ENCODE measurements at regions not wholly inside any gene's neighbourhood (a gene's known extent, or its start where the extent isn't known, plus 50 kb on each side); places are given as distances from the start of the nearest gene placed in this dataset.

GRCh38 chr2:23268467-23269263, 116.3 kb upstream of the KLHL29 start:
- Histone ChIP-seq H3K27me3 (ENCODE audit: insufficient read depth, low read length, poor library complexity) (peaks cover 3% of the 10 kb centered on the region), H3K4me3 (ENCODE audit: low read depth in 1 of 2, low read length in 2 of 2) (no peak overlapping the region), H3K27ac (ENCODE audit: low read length) (no peak overlapping the region), H3K36me3 (ENCODE audit: insufficient read depth, low read length) (no peaks in the 10 kb centered on the region), H3K4me1 (ENCODE audit: insufficient read depth, low read length) (no peaks in the 10 kb centered on the region), H3K9ac (ENCODE audit: low read depth, low read length) (no peak overlapping the region), H3K9me3 (ENCODE audit: insufficient read depth, low read length, severe bottlenecking) (no peaks in the 10 kb centered on the region), H2AFZ (ENCODE audit: low read depth, low read length) (no peak overlapping the region), H4K20me1 (ENCODE audit: insufficient read depth, low read length) (no peaks in the 10 kb centered on the region), H3K4me2 (ENCODE audit: insufficient read depth, low read length) (no peak overlapping the region), H3K79me2 (ENCODE audit: insufficient read depth, low read length) (no peaks in the 10 kb centered on the region)
- TF ChIP-seq EZH2 (IDR thresholded peaks at IDR 0.05; ENCODE audit: borderline replicate concordance, low read depth, low read length, severe bottlenecking) = no peak
- TF ChIP-seq CTCF (IDR thresholded peaks at IDR 0.05; ENCODE audit: borderline replicate concordance, extremely low read depth, low read length, poor library complexity, severe bottlenecking) = no peak
- no peak for ATAC-seq (ENCODE audit: insufficient read depth, low read depth)
- DNase-seq = no peak

DNA sequence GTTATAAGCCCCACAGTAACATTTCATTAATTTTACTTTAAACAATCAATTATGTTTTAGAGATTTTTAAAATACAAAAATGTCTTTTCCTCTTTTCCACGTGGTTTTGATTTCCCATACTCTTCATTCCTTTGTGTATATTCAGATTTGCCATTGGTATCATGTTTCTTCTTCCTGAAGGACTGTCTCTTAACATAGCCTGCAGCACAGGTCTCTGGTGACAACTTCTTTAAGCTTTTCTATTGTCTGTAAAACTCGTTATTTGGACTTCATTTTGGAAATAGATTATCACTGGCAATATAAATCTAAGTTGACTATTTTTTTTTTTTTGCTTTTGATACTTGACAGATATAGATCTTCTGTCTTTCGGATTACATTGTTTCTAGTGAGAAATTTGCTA, 115.2 kb upstream of the KLHL29 start:
- Histone ChIP-seq H4K20me1 (ENCODE audit: insufficient read depth, low read length) (no peaks in the 10 kb centered on the region), H3K4me2 (ENCODE audit: insufficient read depth, low read length) (no peak overlapping the region), H3K27ac (ENCODE audit: low read length) (no peak overlapping the region), H3K9me3 (ENCODE audit: insufficient read depth, low read length, severe bottlenecking) (no peaks in the 10 kb centered on the region), H3K4me1 (ENCODE audit: insufficient read depth, low read length) (no peaks in the 10 kb centered on the region), H3K4me3 (ENCODE audit: low read depth in 1 of 2, low read length in 2 of 2) (no peak overlapping the region), H2AFZ (ENCODE audit: low read depth, low read length) (no peak overlapping the region), H3K9ac (ENCODE audit: low read depth, low read length) (no peak overlapping the region), H3K27me3 (ENCODE audit: insufficient read depth, low read length, poor library complexity) (no peaks in the 10 kb centered on the region), H3K79me2 (ENCODE audit: insufficient read depth, low read length) (no peaks in the 10 kb centered on the region), H3K36me3 (ENCODE audit: insufficient read depth, low read length) (no peaks in the 10 kb centered on the region)
- ATAC-seq (ENCODE audit: insufficient read depth, low read depth) = no peak
- DNase-seq = no peak
- no peak for TF ChIP-seq CTCF (IDR thresholded peaks at IDR 0.05; ENCODE audit: borderline replicate concordance, extremely low read depth, low read length, poor library complexity, severe bottlenecking)
- TF ChIP-seq EZH2 (IDR thresholded peaks at IDR 0.05; ENCODE audit: borderline replicate concordance, low read depth, low read length, severe bottlenecking) = no peak

GRCh38 chr2:23270810-23271209, 114.2 kb upstream of the KLHL29 start:
- H3K4me3 ChIP-seq (ENCODE audit: low read depth in 1 of 2, low read length in 2 of 2) = no peak overlapping the region
- H3K9ac ChIP-seq (ENCODE audit: low read depth, low read length) = no peak overlapping the region
- ATAC-seq (ENCODE audit: insufficient read depth, low read depth) (no peak), DNase-seq (no peak)
- H4K20me1 ChIP-seq (ENCODE audit: insufficient read depth, low read length) = no peaks in the 10 kb centered on the region
- H3K27ac ChIP-seq (ENCODE audit: low read length) = no peak overlapping the region
- H2AFZ ChIP-seq (ENCODE audit: low read depth, low read length) = no peak overlapping the region
- no peaks in the 10 kb centered on the region for H3K9me3 ChIP-seq (ENCODE audit: insufficient read depth, low read length, severe bottlenecking)
- H3K27me3 ChIP-seq (ENCODE audit: insufficient read depth, low read length, poor library complexity) = no peaks in the 10 kb centered on the region
- no peaks in the 10 kb centered on the region for H3K4me1 ChIP-seq (ENCODE audit: insufficient read depth, low read length)
- H3K79me2 ChIP-seq (ENCODE audit: insufficient read depth, low read length) = no peaks in the 10 kb centered on the region
- H3K4me2 ChIP-seq (ENCODE audit: insufficient read depth, low read length) = no peak overlapping the region
- TF ChIP-seq CTCF (IDR thresholded peaks at IDR 0.05; ENCODE audit: borderline replicate concordance, extremely low read depth, low read length, poor library complexity, severe bottlenecking) (no peak), EZH2 (IDR thresholded peaks at IDR 0.05; ENCODE audit: borderline replicate concordance, low read depth, low read length, severe bottlenecking) (no peak)
- no peaks in the 10 kb centered on the region for H3K36me3 ChIP-seq (ENCODE audit: insufficient read depth, low read length)

Measured in DND-41 (cell line).